ENCODE measurements at regions not wholly inside any gene's neighbourhood (a gene's known extent, or its start where the extent isn't known, plus 50 kb on each side); places are given as distances from the start of the nearest gene placed in this dataset.

- Histone ChIP-seq H3K27me3 (ENCODE audit: insufficient read depth, low read length) (no peaks in the 10 kb centered on the region), H3K4me3 (ENCODE audit: low read length) (no peak overlapping the region), H3K9me3 (ENCODE audit: low read depth, low read length) (no peaks in the 10 kb centered on the region), H3K4me1 (ENCODE audit: insufficient read depth, low read length) (no peaks in the 10 kb centered on the region)
These were observed 214.4 kb upstream of the KLF3 start for GRCh38 chr4:38449506-38450174.

- Histone ChIP-seq H3K27me3 (ENCODE audit: insufficient read depth, low read length) (no peaks in the 10 kb centered on the region), H3K4me1 (ENCODE audit: insufficient read depth, low read length) (peaks cover 4% of the 10 kb centered on the region), H3K9me3 (ENCODE audit: low read depth, low read length) (no peaks in the 10 kb centered on the region), H3K4me3 (ENCODE audit: low read length) (no peak overlapping the region)
These were observed 212.0 kb upstream of the KLF3 start for GRCh38 chr4:38452009-38452408.

GRCh38 chr4:38452542-38452941 lies 211.5 kb upstream of the KLF3 start:
- no peaks in the 10 kb centered on the region for H3K9me3 ChIP-seq (ENCODE audit: low read depth, low read length)
- H3K4me1 ChIP-seq (ENCODE audit: insufficient read depth, low read length): peaks cover 4% of the 10 kb centered on the region
- H3K4me3 ChIP-seq (ENCODE audit: low read length): no peak overlapping the region
- no peaks in the 10 kb centered on the region for H3K27me3 ChIP-seq (ENCODE audit: insufficient read depth, low read length)

DNA sequence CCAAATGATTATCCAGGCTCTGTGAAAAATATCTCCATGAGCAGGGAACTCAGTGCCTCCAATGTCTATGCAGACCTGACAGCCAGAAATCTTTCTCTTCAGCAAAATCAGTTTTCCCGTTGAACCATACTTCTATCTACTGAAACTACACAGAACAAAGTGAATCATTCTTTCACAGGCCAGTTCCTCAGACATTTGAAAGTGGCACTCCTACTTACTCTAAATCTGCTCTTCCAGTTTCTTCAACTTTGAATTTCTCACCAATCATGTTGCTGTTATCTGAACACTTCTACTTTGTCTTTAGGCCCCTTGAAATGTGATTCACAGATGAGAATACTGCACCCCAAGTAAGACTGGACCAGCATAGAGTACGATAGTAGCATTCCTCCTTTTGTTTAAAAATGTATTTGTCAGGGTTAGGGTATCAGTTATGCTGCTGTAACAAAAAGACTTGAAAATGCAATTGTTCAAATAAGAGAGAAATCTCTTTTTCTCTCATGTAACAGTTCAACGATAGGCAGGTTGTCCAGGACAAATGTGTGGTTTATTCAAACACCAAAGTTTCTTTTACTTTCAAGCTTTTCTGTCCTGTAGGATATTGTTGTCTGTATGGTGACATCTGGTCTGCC lies 210.6 kb upstream of the KLF3 start:
- Histone ChIP-seq H3K27me3 (ENCODE audit: insufficient read depth, low read length) (no peaks in the 10 kb centered on the region), H3K4me3 (ENCODE audit: low read length) (no peak overlapping the region), H3K9me3 (ENCODE audit: low read depth, low read length) (no peaks in the 10 kb centered on the region), H3K4me1 (ENCODE audit: insufficient read depth, low read length) (peaks cover 4% of the 10 kb centered on the region)

DNA sequence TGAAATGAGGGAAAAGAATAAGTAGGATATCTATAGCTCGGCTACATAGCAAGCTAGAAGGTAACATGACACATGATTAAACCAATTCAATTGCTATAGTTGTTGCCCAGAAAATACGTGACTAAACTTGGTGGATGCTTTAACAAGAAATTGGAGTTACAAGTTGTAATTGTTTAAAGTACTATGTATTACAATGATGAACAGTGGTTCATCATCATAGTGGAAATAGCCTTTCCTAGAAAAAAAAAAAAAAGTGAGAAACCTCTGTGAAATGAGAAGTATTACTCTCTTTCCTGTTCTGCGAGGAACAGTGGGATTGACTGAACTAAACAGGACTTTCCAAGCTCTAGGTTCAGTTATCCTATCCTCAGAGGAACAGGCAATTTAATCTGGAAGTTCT lies 209.7 kb upstream of the KLF3 start:
- H3K4me3 ChIP-seq (ENCODE audit: low read length): no peak overlapping the region
- peaks cover 4% of the 10 kb centered on the region for H3K4me1 ChIP-seq (ENCODE audit: insufficient read depth, low read length)
- H3K9me3 ChIP-seq (ENCODE audit: low read depth, low read length): no peaks in the 10 kb centered on the region
- H3K27me3 ChIP-seq (ENCODE audit: insufficient read depth, low read length): no peaks in the 10 kb centered on the region

DNA sequence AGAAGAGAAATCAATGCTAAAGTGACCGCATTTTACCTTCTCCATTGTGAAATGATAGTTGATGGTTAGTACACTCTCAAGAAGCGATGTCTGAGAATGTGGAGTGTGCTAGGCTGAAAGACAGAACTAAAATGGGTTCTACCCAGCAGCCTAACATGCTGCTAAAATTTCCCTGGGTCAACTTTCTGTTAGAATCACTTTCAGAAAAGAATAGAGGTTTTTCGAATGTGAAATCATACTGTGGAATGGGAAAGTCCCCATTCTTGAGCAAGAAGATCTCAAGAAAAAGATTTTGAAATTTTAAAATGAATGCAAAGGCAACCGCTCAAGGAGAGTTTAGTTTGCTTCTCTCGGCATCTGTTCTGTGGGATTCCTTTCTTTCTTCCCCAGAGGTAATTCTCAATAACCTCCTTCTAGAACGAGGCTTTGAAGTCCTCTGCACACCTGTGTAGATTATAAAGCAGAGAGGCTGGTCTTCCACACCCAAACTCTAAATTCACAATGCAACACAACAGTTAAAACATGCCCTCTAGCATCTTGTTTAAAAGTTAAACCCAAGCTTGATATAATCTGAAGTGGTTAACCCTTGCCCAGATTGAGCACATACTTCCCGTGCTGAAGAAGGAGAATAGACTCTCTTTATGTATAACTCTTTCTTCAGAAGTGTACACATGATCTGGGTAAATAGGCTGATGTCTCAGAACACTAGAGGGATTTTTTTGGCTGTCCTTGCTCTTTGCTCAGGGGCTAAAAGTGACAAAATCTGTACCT lies 208.7 kb upstream of the KLF3 start:
- Histone ChIP-seq H3K27me3 (ENCODE audit: insufficient read depth, low read length) (no peaks in the 10 kb centered on the region), H3K4me3 (ENCODE audit: low read length) (no peak overlapping the region), H3K9me3 (ENCODE audit: low read depth, low read length) (no peaks in the 10 kb centered on the region), H3K4me1 (ENCODE audit: insufficient read depth, low read length) (peaks cover 4% of the 10 kb centered on the region)

DNA sequence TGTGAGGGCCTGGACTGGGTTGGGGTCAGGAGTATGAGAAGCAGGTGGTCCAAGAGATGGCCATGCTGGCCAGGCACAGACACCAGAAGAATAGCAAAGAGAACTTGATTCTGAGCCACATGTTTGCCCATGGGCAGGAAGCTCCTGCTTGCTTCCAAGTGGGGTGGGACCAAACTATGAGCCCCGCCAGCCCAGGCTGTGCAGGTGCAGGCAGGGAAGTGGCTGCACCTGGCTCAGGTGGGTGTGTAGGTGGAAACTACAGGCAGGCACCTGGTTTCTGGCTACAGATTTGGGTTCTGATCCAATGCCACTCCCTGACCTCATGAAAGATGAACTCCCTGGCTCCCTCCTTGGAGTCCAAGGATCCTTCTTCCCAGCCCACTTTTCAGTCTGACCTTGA lies 207.9 kb upstream of the KLF3 start:
- H3K4me1 ChIP-seq (ENCODE audit: insufficient read depth, low read length): peaks cover 4% of the 10 kb centered on the region
- H3K27me3 ChIP-seq (ENCODE audit: insufficient read depth, low read length): no peaks in the 10 kb centered on the region
- H3K4me3 ChIP-seq (ENCODE audit: low read length): no peak overlapping the region
- no peaks in the 10 kb centered on the region for H3K9me3 ChIP-seq (ENCODE audit: low read depth, low read length)

DNA sequence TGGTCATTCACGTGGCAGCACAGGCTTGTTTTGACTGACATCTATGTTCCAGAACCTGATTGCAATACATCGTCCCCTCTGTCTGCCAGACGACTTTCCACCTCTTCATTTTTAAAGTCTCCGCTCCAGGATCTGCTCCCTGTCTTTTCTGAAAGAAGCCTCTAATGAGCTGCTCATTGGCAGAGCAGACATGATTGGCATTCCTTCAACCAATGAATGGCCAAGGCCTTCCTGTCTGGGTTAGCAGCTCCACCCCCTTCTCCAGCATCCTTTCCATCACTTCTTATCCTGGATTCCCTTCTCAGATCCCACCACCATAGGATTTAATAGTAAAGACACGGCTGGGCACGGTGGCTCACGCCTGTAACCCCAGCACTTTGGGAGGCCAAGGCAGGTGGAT lies 202.7 kb upstream of the KLF3 start:
- H3K4me3 ChIP-seq (ENCODE audit: low read length): no peak overlapping the region
- no peaks in the 10 kb centered on the region for H3K9me3 ChIP-seq (ENCODE audit: low read depth, low read length)
- no peaks in the 10 kb centered on the region for H3K4me1 ChIP-seq (ENCODE audit: insufficient read depth, low read length)
- no peaks in the 10 kb centered on the region for H3K27me3 ChIP-seq (ENCODE audit: insufficient read depth, low read length)

- H3K4me3 ChIP-seq (ENCODE audit: low read length): no peak overlapping the region
- no peaks in the 10 kb centered on the region for H3K27me3 ChIP-seq (ENCODE audit: insufficient read depth, low read length)
- H3K9me3 ChIP-seq (ENCODE audit: low read depth, low read length): no peaks in the 10 kb centered on the region
- H3K4me1 ChIP-seq (ENCODE audit: insufficient read depth, low read length): no peaks in the 10 kb centered on the region
These were observed 201.5 kb upstream of the KLF3 start for GRCh38 chr4:38462367-38463055.

DNA sequence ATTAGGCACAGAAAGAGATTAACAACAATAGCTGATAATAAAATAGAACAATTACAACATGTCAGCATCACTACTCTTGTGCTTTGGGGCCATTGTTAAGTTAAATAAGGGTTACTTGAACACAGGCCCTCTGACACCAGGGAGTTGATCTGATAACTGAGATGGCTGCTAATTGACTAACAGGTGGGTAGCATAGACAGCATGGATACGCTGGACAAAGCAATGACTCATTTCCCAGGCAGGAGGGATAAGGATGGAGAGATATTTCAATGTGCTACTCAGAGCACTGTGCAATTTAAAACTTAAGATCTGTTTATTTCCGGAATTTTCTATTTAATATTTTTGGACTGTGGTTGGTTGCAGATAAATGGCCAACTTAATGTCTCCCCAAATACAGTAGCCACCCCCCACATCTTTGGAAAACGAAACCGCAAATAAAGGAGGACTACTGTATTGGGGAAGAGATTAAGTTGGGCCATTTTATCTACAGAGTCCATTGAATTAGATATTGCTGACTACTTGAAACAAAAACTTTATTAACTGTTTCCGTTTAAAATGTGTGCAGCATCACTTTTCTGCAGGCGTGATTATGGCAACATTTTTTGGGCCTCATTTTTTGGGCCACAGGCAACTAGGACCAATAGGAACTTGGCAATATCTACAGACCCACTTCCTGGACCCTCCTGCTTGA lies 200.6 kb upstream of the KLF3 start:
- Histone ChIP-seq H3K27me3 (ENCODE audit: insufficient read depth, low read length) (no peaks in the 10 kb centered on the region), H3K4me1 (ENCODE audit: insufficient read depth, low read length) (no peaks in the 10 kb centered on the region), H3K4me3 (ENCODE audit: low read length) (no peak overlapping the region), H3K9me3 (ENCODE audit: low read depth, low read length) (no peaks in the 10 kb centered on the region)

GRCh38 chr4:38464328-38464727 lies 199.7 kb upstream of the KLF3 start:
- no peaks in the 10 kb centered on the region for H3K4me1 ChIP-seq (ENCODE audit: insufficient read depth, low read length)
- no peaks in the 10 kb centered on the region for H3K9me3 ChIP-seq (ENCODE audit: low read depth, low read length)
- H3K27me3 ChIP-seq (ENCODE audit: insufficient read depth, low read length): no peaks in the 10 kb centered on the region
- H3K4me3 ChIP-seq (ENCODE audit: low read length): no peak overlapping the region

GRCh38 chr4:38466401-38466800 lies 197.6 kb upstream of the KLF3 start:
- Histone ChIP-seq H3K9me3 (ENCODE audit: low read depth, low read length) (no peaks in the 10 kb centered on the region), H3K27me3 (ENCODE audit: insufficient read depth, low read length) (no peaks in the 10 kb centered on the region), H3K4me3 (ENCODE audit: low read length) (no peak overlapping the region), H3K4me1 (ENCODE audit: insufficient read depth, low read length) (no peaks in the 10 kb centered on the region)

DNA sequence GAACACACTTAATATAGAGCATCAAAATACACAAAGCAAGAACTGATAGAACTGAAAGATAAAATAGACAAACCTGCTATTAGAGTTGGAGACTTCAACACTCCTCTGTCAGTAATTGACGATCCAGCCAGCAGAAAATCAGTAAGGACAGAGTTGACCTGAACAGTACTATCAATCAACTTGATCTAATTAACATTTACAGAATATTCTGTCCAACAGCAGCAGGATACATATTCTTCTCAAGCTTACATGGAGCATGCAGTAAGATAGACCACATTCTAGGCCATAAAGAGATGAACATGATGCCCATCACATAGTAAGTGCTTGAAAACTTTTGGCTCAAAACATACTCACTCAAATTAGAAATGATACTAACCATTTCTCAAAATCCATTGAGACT lies 196.7 kb upstream of the KLF3 start:
- Histone ChIP-seq H3K4me1 (ENCODE audit: insufficient read depth, low read length) (no peaks in the 10 kb centered on the region), H3K27me3 (ENCODE audit: insufficient read depth, low read length) (no peaks in the 10 kb centered on the region), H3K4me3 (ENCODE audit: low read length) (no peak overlapping the region), H3K9me3 (ENCODE audit: low read depth, low read length) (no peaks in the 10 kb centered on the region)

DNA sequence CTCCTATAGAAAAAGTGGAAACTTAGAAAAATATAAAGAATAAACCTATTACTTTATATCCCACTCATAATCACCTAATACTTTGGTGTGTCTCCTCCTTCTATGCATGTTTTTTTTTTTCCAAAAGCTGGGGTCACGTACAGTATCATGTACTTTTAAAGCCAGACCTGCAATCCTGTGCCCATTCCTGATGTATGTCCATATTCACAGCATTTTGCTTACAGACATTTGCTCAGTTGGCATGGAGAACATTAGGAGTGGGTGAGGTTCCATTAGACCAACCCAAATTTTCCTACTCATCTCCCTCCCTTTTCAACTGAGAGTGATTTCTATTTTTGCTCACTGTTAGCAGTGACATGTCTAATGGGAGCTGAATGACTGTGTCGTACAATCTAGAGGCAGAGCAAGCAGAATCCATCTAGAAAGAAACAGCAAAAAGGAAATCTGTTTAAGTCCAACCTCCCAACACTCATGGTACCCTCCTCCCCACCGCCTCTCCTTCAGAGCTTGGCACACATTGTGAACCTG lies 195.6 kb upstream of the KLF3 start:
- Histone ChIP-seq H3K4me3 (ENCODE audit: low read length) (no peak overlapping the region), H3K9me3 (ENCODE audit: low read depth, low read length) (no peaks in the 10 kb centered on the region), H3K27me3 (ENCODE audit: insufficient read depth, low read length) (no peaks in the 10 kb centered on the region), H3K4me1 (ENCODE audit: insufficient read depth, low read length) (no peaks in the 10 kb centered on the region)
